ENCODE measurements at regions not wholly inside any gene's neighbourhood (a gene's known extent, or its start where the extent isn't known, plus 50 kb on each side); places are given as distances from the start of the nearest gene placed in this dataset.

GRCh38 chr9:86408121-86408520 is 53.9 kb upstream of the TUT7 start:
- TF ChIP-seq CTCF (conservative IDR thresholded peaks at IDR 0.05) (no peak), ZFX (IDR thresholded peaks at IDR 0.05) (no peak)
